H9 (cell line): ENCODE measurements at regions not wholly inside any gene's neighbourhood (a gene's known extent, or its start where the extent isn't known, plus 50 kb on each side); places are given as distances from the start of the nearest gene placed in this dataset.
"Not testable (repeated sequence)": the region's sequence is repeated elsewhere in the genome, so short reads cannot be mapped to it uniquely, and the experiment has no call there.

ENCODE experiments used
- DNase-seq: peaks from one replicate; pipeline ENCODE4 v3.0.0-alpha.2; 2017
- H2AFZ ChIP-seq: one replicate; pipeline ENCODE4 v1.6.1; 2013; ENCODE audit warnings: mild to moderate bottlenecking, low read length, control low read depth, moderate library complexity
- H2AK5ac ChIP-seq: 2 replicates; pipeline ENCODE4 v1.6.1; 2013; ENCODE audit warnings: low read length, control low read depth, mixed read lengths; ENCODE audit not compliant: insufficient read length
- H2BK120ac ChIP-seq: one replicate; pipeline ENCODE4 v1.6.1; 2013; ENCODE audit warnings: low read depth, mild to moderate bottlenecking, low read length, control low read depth, inconsistent platforms; ENCODE audit not compliant: poor library complexity, severe bottlenecking
- H2BK12ac ChIP-seq: 2 replicates; pipeline ENCODE4 v1.6.1; 2013; ENCODE audit warnings: low read length, control low read depth, mixed read lengths, low read depth; ENCODE audit not compliant: insufficient read length
- H2BK15ac ChIP-seq: 2 replicates; pipeline ENCODE4 v1.6.1; 2013; ENCODE audit warnings: low read depth, low read length, control low read depth
- H2BK20ac ChIP-seq: one replicate; pipeline ENCODE4 v1.6.1; 2013; ENCODE audit warnings: low read depth, mild to moderate bottlenecking, low read length, control low read depth, inconsistent platforms; ENCODE audit not compliant: poor library complexity, severe bottlenecking
- H2BK5ac ChIP-seq: 2 replicates; pipeline ENCODE4 v1.6.1; 2013; ENCODE audit warnings: low read length, control low read depth, mixed read lengths; ENCODE audit not compliant: insufficient read length
- H3K14ac ChIP-seq: 2 replicates; pipeline ENCODE4 v1.6.1; 2013; ENCODE audit warnings: low read length, control low read depth; ENCODE audit not compliant: insufficient read depth
- H3K18ac ChIP-seq: 2 replicates; pipeline ENCODE4 v1.6.1; 2013; ENCODE audit warnings: low read depth, mild to moderate bottlenecking, mixed read lengths, low read length, control low read depth; ENCODE audit not compliant: insufficient read length
- H3K23ac ChIP-seq: 2 replicates; pipeline ENCODE4 v1.6.1; 2013; ENCODE audit warnings: low read length, control low read depth, mixed read lengths, low read depth; ENCODE audit not compliant: insufficient read length
- H3K23me2 ChIP-seq: 2 replicates; pipeline ENCODE4 v1.6.1; 2013; ENCODE audit warnings: low read depth, mild to moderate bottlenecking, mixed read lengths, low read length, control low read depth; ENCODE audit not compliant: insufficient read length, poor library complexity, severe bottlenecking
- H3K27ac ChIP-seq: 2 replicates; pipeline ENCODE4 v1.5.1; 2013; ENCODE audit warnings: low read length, control low read depth, mixed read lengths, low read depth; ENCODE audit not compliant: insufficient read length
- H3K27me3 ChIP-seq: 2 replicates; pipeline ENCODE4 v1.6.1; 2013; ENCODE audit warnings: low read length, control low read depth, inconsistent platforms; ENCODE audit not compliant: insufficient read depth
- H3K4ac ChIP-seq: 2 replicates; pipeline ENCODE4 v1.6.1; 2013; ENCODE audit warnings: low read depth, mild to moderate bottlenecking, control low read depth, inconsistent platforms, low read length, moderate library complexity
- H3K4me1 ChIP-seq: 2 replicates; pipeline ENCODE4 v1.6.1; 2013; ENCODE audit warnings: low read length, control low read depth, inconsistent platforms; ENCODE audit not compliant: insufficient read depth
- H3K4me2 ChIP-seq: 2 replicates; pipeline ENCODE4 v1.6.1; 2013; ENCODE audit warnings: low read length, control low read depth, mixed read lengths; ENCODE audit not compliant: insufficient read length, insufficient read depth
- H3K56ac ChIP-seq: 2 replicates; pipeline ENCODE4 v1.6.1; 2013; ENCODE audit warnings: low read depth, mild to moderate bottlenecking, mixed read lengths, low read length, control low read depth; ENCODE audit not compliant: insufficient read length
- H3K79me1 ChIP-seq: 2 replicates; pipeline ENCODE4 v1.6.1; 2013; ENCODE audit warnings: low read depth, mild to moderate bottlenecking, moderate library complexity, low read length, control low read depth, inconsistent platforms; ENCODE audit not compliant: insufficient read depth, poor library complexity, severe bottlenecking
- H3K79me2 ChIP-seq: 2 replicates; pipeline ENCODE4 v1.6.1; 2013; ENCODE audit warnings: low read length, control low read depth, inconsistent platforms; ENCODE audit not compliant: insufficient read depth
- H3K9ac ChIP-seq: 2 replicates; pipeline ENCODE4 v1.6.1; 2013; ENCODE audit warnings: low read length, control low read depth, mixed read lengths; ENCODE audit not compliant: insufficient read length; ENCODE audit errors: extremely low read depth
- H3K9me3 ChIP-seq: one replicate; pipeline ENCODE4 v1.6.1; 2013; ENCODE audit warnings: low read depth, low read length, inconsistent platforms; ENCODE audit not compliant: control insufficient read depth
- H3T11ph ChIP-seq: one replicate; pipeline ENCODE4 v1.6.1; 2013; ENCODE audit warnings: mild to moderate bottlenecking, low read length, control low read depth, inconsistent platforms
- H4K20me1 ChIP-seq: one replicate; pipeline ENCODE4 v1.6.1; 2013; ENCODE audit not compliant: control insufficient read depth, insufficient read length, insufficient read depth
- H4K5ac ChIP-seq: 2 replicates; pipeline ENCODE4 v1.6.1; 2013; ENCODE audit warnings: low read depth, mild to moderate bottlenecking, mixed read lengths, low read length, control low read depth; ENCODE audit not compliant: insufficient read length
- H4K8ac ChIP-seq: replicated peaks from 2 replicates; pipeline ENCODE4 v1.6.1; 2013; ENCODE audit warnings: low read length, control low read depth, mixed read lengths, low read depth; ENCODE audit not compliant: insufficient read length
- H4K91ac ChIP-seq: 2 replicates; pipeline ENCODE4 v1.6.1; 2013; ENCODE audit warnings: low read depth, mild to moderate bottlenecking, moderate library complexity, mixed read lengths, low read length, control low read depth; ENCODE audit not compliant: insufficient read length
- H3K27ac Mint-ChIP-seq, 3 experiments: 2 replicates in 2 of 3; 3 replicates in 1 of 3; pipeline ENCODE4 v1.8.0; 2020 to 2021; ENCODE audit warnings: mixed read lengths in 3 of 3, mild to moderate bottlenecking in 1 of 3, moderate library complexity in 1 of 3
- H3K27me3 Mint-ChIP-seq: 2 replicates; pipeline ENCODE4 v1.8.0; 2021; ENCODE audit warnings: low read depth, mild to moderate bottlenecking, moderate library complexity, mixed read lengths
- H3K36me3 Mint-ChIP-seq, 3 experiments: 2 replicates in 2 of 3; 3 replicates in 1 of 3; pipeline ENCODE4 v1.8.0; 2020 to 2021; ENCODE audit warnings: low read depth in 3 of 3, mixed read lengths in 3 of 3; ENCODE audit not compliant: insufficient read depth in 1 of 3
- H3K4me1 Mint-ChIP-seq, 2 experiments: 2 replicates each; pipeline ENCODE4 v1.8.0; 2020; ENCODE audit warnings: mixed read lengths in 2 of 2
- H3K4me3 Mint-ChIP-seq, 2 experiments: 2 replicates in 1 of 2; 3 replicates in 1 of 2; pipeline ENCODE4 v1.8.0; 2020 to 2021; ENCODE audit warnings: mild to moderate bottlenecking in 2 of 2, mixed read lengths in 2 of 2, moderate library complexity in 1 of 2
- H3K9me3 Mint-ChIP-seq, 2 experiments: 2 replicates in 1 of 2; 3 replicates in 1 of 2; pipeline ENCODE4 v1.8.0; 2020; ENCODE audit warnings: mild to moderate bottlenecking in 2 of 2, mixed read lengths in 2 of 2, moderate library complexity in 1 of 2
- WGBS: extraction: QIAGEN DNeasy Blood & Tissue Kit; methylation state at CpG from one replicate; pipeline ENCODE4 v1.1.7; 2013; ENCODE audit warnings: missing lambda C conversion rate, low lambda C conversion rate, mixed read lengths; ENCODE audit not compliant: insufficient read length; ENCODE audit errors: extremely low coverage; 5-methylcytosine and 5-hydroxymethylcytosine counted together
- TF ChIP-seq, protein P1 (sequence below): fragments of 200-600 bp; sonication (generic); conservative IDR thresholded peaks from 3 replicates; pipeline ENCODE4 v1.8.0; 2021; ENCODE audit warnings: antibody characterized with exemption, mild to moderate bottlenecking

DNA sequence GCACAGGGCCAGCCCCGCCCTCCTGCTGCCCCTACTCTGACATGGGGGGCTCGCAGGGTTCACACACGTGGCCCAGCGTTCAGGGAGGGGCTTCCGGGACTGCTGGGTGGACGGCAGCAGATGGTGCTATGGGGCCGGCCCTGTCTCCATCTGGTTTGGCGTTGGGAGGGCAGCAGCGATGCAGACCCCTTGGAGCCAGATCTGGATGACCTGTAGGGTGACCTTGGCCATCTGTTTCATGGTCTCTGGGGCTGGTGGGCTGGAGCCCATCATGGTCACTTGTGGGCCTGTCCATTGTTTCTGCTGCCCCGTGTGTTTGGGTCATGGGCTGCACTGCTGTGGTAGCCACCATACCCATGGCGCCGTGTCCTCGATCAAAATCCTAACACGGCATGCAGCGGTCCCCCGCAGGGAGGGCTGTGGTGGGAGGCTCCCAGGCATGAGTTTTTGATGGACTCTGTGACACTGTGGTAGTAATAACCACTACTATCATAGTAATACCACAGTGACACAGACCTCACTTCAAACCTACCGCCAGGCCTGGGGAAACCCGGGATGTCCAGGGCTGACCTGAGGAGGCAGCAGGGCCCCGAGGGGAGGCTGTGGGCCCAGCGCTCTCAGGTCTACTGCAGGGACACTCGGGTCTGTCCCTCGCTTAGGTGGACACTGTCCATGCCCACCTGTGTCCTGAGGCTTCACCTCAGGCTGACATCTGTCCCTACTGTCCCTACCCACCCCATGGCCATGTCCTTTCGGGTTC is 359.4 kb downstream of the TMEM121 start:
- H3K14ac ChIP-seq, result no peak overlapping the region
- no peak overlapping the region for H4K5ac ChIP-seq
- no peak for DNase-seq
- TF ChIP-seq, protein P1, sequence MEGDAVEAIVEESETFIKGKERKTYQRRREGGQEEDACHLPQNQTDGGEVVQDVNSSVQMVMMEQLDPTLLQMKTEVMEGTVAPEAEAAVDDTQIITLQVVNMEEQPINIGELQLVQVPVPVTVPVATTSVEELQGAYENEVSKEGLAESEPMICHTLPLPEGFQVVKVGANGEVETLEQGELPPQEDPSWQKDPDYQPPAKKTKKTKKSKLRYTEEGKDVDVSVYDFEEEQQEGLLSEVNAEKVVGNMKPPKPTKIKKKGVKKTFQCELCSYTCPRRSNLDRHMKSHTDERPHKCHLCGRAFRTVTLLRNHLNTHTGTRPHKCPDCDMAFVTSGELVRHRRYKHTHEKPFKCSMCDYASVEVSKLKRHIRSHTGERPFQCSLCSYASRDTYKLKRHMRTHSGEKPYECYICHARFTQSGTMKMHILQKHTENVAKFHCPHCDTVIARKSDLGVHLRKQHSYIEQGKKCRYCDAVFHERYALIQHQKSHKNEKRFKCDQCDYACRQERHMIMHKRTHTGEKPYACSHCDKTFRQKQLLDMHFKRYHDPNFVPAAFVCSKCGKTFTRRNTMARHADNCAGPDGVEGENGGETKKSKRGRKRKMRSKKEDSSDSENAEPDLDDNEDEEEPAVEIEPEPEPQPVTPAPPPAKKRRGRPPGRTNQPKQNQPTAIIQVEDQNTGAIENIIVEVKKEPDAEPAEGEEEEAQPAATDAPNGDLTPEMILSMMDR, result no peak
- no peak overlapping the region for H2BK5ac ChIP-seq
- no peak overlapping the region for H2BK15ac ChIP-seq
- H3K4ac ChIP-seq, result no peak overlapping the region
- H3K27me3 Mint-ChIP-seq, result peaks cover 2% of the 10 kb centered on the region; the same call in 1 of the 2 replicates
- no peak overlapping the region for H2BK120ac ChIP-seq
- H3K4me1 Mint-ChIP-seq, result no peaks in the 10 kb centered on the region
- H4K20me1 ChIP-seq, result no peaks in the 10 kb centered on the region
- no peak overlapping the region for H3K18ac ChIP-seq
- no peak overlapping the region for H3K23ac ChIP-seq
- H3K79me1 ChIP-seq, result no peaks in the 10 kb centered on the region
- no peak overlapping the region for H2AK5ac ChIP-seq
- H4K91ac ChIP-seq, result no peak overlapping the region
- H3K27ac ChIP-seq, result no peak overlapping the region
- H3K9ac ChIP-seq, result no peak overlapping the region
- peaks cover 76 to 91% of the 10 kb centered on the region in 2 experiments for H3K9me3 Mint-ChIP-seq
- no peak overlapping the region for H3K4me3 Mint-ChIP-seq
- H3K36me3 Mint-ChIP-seq, result peaks cover 4 to 21% (median 9%) of the 10 kb centered on the region in 3 experiments; a peak in 5 of 7 replicates
- H3K79me2 ChIP-seq, result no peaks in the 10 kb centered on the region
- H3K4me1 ChIP-seq, result no peaks in the 10 kb centered on the region
- H3K23me2 ChIP-seq, result no peaks in the 10 kb centered on the region
- H2AFZ ChIP-seq, result no peak overlapping the region
- no peaks in the 10 kb centered on the region for H3K27me3 ChIP-seq
- WGBS, result no CpG with 5 or more reads among the region's 23 CpGs
- H3K9me3 ChIP-seq, result peaks cover 65% of the 10 kb centered on the region
- no peak overlapping the region for H4K8ac ChIP-seq
- H3K56ac ChIP-seq, result no peak overlapping the region
- H3T11ph ChIP-seq, result no peak overlapping the region
- no peak overlapping the region for H2BK12ac ChIP-seq
- no peak overlapping the region for H2BK20ac ChIP-seq
- H3K4me2 ChIP-seq, result no peak overlapping the region
- no peak overlapping the region for H3K27ac Mint-ChIP-seq

DNA sequence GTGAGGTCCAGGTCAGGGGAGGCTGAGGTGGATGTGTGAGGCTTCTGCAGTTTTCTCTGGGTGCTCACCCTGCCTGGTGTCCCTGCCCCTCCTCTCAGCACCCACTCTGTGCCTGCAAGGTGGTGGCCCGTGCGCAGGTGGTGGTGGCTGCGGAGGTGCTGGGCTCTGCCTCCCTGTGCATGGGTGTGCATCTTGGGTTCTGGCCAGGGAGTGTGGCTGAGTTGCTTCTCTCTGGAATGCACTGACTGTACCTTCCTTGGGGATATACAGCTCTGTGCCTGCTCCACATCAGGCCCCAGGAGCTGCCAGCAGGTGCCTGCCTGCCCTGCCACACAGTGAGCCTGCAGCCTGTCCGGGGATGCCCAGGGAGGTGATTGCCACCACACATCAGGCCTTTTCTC is 360.4 kb downstream of the TMEM121 start:
- DNase-seq, H4K20me1 ChIP-seq, H4K91ac ChIP-seq, H3T11ph ChIP-seq, H3K79me1 ChIP-seq, H3K23me2 ChIP-seq, H2AK5ac ChIP-seq, H3K14ac ChIP-seq, H3K9ac ChIP-seq, H3K27ac ChIP-seq, H2AFZ ChIP-seq, H2BK15ac ChIP-seq, H3K4me3 Mint-ChIP-seq, H3K18ac ChIP-seq, H2BK20ac ChIP-seq, H3K56ac ChIP-seq, H2BK5ac ChIP-seq, H4K5ac ChIP-seq, H3K79me2 ChIP-seq, H3K4me1 Mint-ChIP-seq, H3K27me3 ChIP-seq, H2BK120ac ChIP-seq, H3K4me1 ChIP-seq, H3K4ac ChIP-seq, H4K8ac ChIP-seq, H3K23ac ChIP-seq, H3K27me3 Mint-ChIP-seq, H2BK12ac ChIP-seq, H3K27ac Mint-ChIP-seq, H3K4me2 ChIP-seq: not testable (repeated sequence)
- peaks cover 76 to 90% of the 10 kb centered on the region in 2 experiments for H3K9me3 Mint-ChIP-seq
- no CpG with 5 or more reads among the region's 4 CpGs for WGBS
- peaks cover 63% of the 10 kb centered on the region for H3K9me3 ChIP-seq
- H3K36me3 Mint-ChIP-seq, result peaks cover 4 to 23% (median 9%) of the 10 kb centered on the region in 3 experiments; a peak in 5 of 7 replicates
